MCF 10A (cell line): ENCODE measurements at regions not wholly inside any gene's neighbourhood (a gene's known extent, or its start where the extent isn't known, plus 50 kb on each side); places are given as distances from the start of the nearest gene placed in this dataset.

Source experiments
- BruUV-seq: library from RNA; stranded (reverse); fragments of 400-500 nt; replicated peaks from 2 replicates; lab custom pipeline; 2021; lab: Mats Ljungman, UMichigan
- CTCF ChIA-PET: fragments of 300-600 bp; sonication (Branson Sonifier 250); formaldehyde crosslinking; extraction: SDS; loops from one replicate; lab custom pipeline; 2021; ENCODE audit warnings: antibody characterized with exemption, inconsistent platforms; lab: Yijun Ruan, JAX
- POLR2A ChIA-PET: fragments of 300-600, 350-650 bp; sonication (Branson Sonifier 250); formaldehyde crosslinking; extraction: SDS; loops from one replicate; lab custom pipeline; 2020; ENCODE audit warnings: antibody characterized with exemption, inconsistent platforms; lab: Yijun Ruan, JAX
- DNase-seq: peaks from one replicate; pipeline ENCODE4 v3.0.0-alpha.2; 2018; ENCODE audit not compliant: unreplicated experiment
- H3K27ac Mint-ChIP-seq: one replicate; pipeline ENCODE4 v1.8.0; 2022; ENCODE audit warnings: mild to moderate bottlenecking, low read depth, mixed read lengths; ENCODE audit not compliant: unreplicated experiment
- H3K27me3 Mint-ChIP-seq: one replicate; pipeline ENCODE4 v1.8.0; 2022; ENCODE audit warnings: mixed read lengths; ENCODE audit not compliant: insufficient read depth, unreplicated experiment
- H3K36me3 Mint-ChIP-seq: one replicate; pipeline ENCODE4 v1.8.0; 2022; ENCODE audit warnings: mild to moderate bottlenecking, moderate library complexity, mixed read lengths; ENCODE audit not compliant: insufficient read depth, unreplicated experiment
- H3K4me1 Mint-ChIP-seq: one replicate; pipeline ENCODE4 v1.8.0; 2022; ENCODE audit warnings: mixed read lengths; ENCODE audit not compliant: insufficient read depth, unreplicated experiment
- H3K4me3 Mint-ChIP-seq: one replicate; pipeline ENCODE4 v1.8.0; 2022; ENCODE audit warnings: mild to moderate bottlenecking, moderate library complexity, mixed read lengths; ENCODE audit not compliant: unreplicated experiment
- H3K9me3 Mint-ChIP-seq: one replicate; pipeline ENCODE4 v1.8.0; 2022; ENCODE audit warnings: mixed read lengths; ENCODE audit not compliant: unreplicated experiment
- CTCF ChIP-seq: fragments of 200-600 bp; IDR thresholded peaks from one replicate; pipeline ENCODE4 v1.8.0; 2022; ENCODE audit warnings: antibody characterized with exemption, mild to moderate bottlenecking; ENCODE audit not compliant: unreplicated experiment
- intact Hi-C: fragments of 100-400 bp; cut with micrococcal nuclease; formaldehyde crosslinking; loops from 2 replicates; pipeline ENCODE4 v1.14.1; 2022

DNA sequence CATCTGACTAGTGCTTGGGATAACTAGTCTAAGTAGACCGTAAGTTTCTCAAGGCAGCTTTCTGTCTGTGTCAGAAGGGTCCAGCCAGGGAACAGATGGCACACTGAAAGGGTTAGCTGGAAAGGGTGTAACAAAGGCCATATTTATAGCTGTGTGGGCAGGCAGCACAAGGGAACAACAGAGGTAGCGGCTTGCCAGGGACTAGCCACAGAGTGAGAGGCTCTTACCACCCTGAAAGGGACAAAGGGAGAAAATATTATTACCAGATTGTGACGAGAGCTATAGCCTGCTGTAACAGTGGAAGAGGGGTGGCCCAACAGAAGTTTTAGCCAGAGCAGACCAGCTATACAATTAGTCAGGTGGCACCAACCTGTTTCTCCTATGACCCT, 129.4 kb downstream of the CCDC34 start:
- no peak for TF ChIP-seq CTCF
- intact Hi-C loops, result no loop called here
- BruUV-seq, result no TSS peak
- Mint-ChIP-seq H3K36me3 (no peaks in the 10 kb centered on the region), H3K4me3 (no peak overlapping the region), H3K27ac (peak overlapping the region; percentile 32), H3K4me1 (peaks cover 10% of the 10 kb centered on the region), H3K9me3 (no peaks in the 10 kb centered on the region), H3K27me3 (no peaks in the 10 kb centered on the region)
- DNase-seq, result no peak
- POLR2A ChIA-PET, result no interaction called here
- CTCF ChIA-PET, result interaction anchor here (1.0 to 1.9 kb wide), 4 partner anchors 14 to 252 kb away, joined by 3 to 10 read pairs (median 6); no protein-coding TSS in a partner anchor

- H3K9me3 Mint-ChIP-seq, result no peaks in the 10 kb centered on the region
- POLR2A ChIA-PET, result interaction anchor here (0.6 kb wide), 2 partner anchors 53 to 262 kb away, joined by 3 read pairs; no protein-coding TSS in a partner anchor
- BruUV-seq, result no TSS peak
Observed at GRCh38 chr11:27231530-27231929, 131.5 kb downstream of the CCDC34 start.

GRCh38 chr11:27230192-27230572, 132.8 kb downstream of the CCDC34 start:
- H3K27me3 Mint-ChIP-seq, result no peaks in the 10 kb centered on the region
- H3K4me1 Mint-ChIP-seq, result peaks cover 21% of the 10 kb centered on the region
- BruUV-seq, result no TSS peak
- no peaks in the 10 kb centered on the region for H3K36me3 Mint-ChIP-seq
- ChIA-PET POLR2A (no interaction called here), CTCF (interaction anchor here (0.6 to 2.2 kb wide), 7 partner anchors 17 to 145 kb away, joined by 3 to 13 read pairs (median 5); no protein-coding TSS in a partner anchor)
- H3K4me3 Mint-ChIP-seq, result no peak overlapping the region
- no peaks in the 10 kb centered on the region for H3K9me3 Mint-ChIP-seq
- H3K27ac Mint-ChIP-seq, result no peak overlapping the region
- TF ChIP-seq CTCF, result no peak
- no peak for DNase-seq
- intact Hi-C loops, result no loop called here

More at GRCh38 chr11:27231530-27231929, 131.5 kb downstream of the CCDC34 start:
- Mint-ChIP-seq H3K4me3 (no peak overlapping the region), H3K27me3 (no peaks in the 10 kb centered on the region), H3K36me3 (no peaks in the 10 kb centered on the region), H3K27ac (no peak overlapping the region), H3K4me1 (peaks cover 21% of the 10 kb centered on the region)
- no peak for DNase-seq
- no peak for TF ChIP-seq CTCF
- CTCF ChIA-PET, result interaction anchor here (0.6 to 2.2 kb wide), 9 partner anchors 12 to 1830 kb away, joined by 3 to 13 read pairs (median 3); no protein-coding TSS in a partner anchor
- intact Hi-C loops, result no loop called here

DNA sequence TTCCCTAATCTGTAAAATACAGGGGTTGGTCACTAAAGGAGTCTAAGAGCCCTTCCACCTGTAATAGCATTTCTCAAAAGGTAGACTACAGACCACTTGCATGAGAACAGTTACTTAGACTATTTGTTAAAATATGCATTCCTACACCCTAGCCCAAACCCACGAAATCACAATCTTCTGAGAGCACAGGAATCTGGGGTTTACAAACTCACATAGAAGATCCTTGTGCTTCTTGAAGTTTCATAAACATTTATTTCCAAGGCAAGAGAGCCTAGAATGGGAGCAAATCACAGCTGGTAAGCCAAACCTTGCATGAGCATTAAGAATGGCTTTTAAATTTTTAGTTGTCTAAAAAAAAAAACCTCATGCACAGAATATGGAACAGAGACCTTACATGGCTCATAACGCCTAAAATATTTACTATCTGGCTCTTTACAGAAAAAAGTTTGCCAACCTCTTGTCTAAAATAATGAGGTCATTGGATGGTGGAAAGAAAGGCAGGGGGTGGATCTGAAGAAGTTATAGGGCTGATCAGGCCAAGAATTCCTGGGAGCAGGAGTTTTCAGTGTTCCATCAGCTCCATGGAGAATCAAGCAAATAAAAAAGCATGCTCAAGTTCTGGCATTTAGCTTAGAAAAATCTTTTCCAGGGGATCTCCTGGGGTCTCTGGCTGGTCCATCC, 133.4 kb downstream of the CCDC34 start:
- CTCF ChIA-PET, result interaction anchor here (0.6 to 2.2 kb wide), 6 partner anchors 17 to 146 kb away, joined by 3 to 13 read pairs (median 4); no protein-coding TSS in a partner anchor
- BruUV-seq, result no TSS peak
- Mint-ChIP-seq H3K36me3 (no peaks in the 10 kb centered on the region), H3K4me1 (peaks cover 21% of the 10 kb centered on the region), H3K9me3 (no peaks in the 10 kb centered on the region), H3K27me3 (no peaks in the 10 kb centered on the region), H3K4me3 (no peak overlapping the region), H3K27ac (no peak overlapping the region)
- POLR2A ChIA-PET, result no interaction called here
- intact Hi-C loops, result no loop called here
- DNase-seq, result no peak
- TF ChIP-seq CTCF, result no peak
